HCT116 (cell line): ENCODE measurements at regions not wholly inside any gene's neighbourhood (a gene's known extent, or its start where the extent isn't known, plus 50 kb on each side); places are given as distances from the start of the nearest gene placed in this dataset.

Experiments
- ATAC-seq: fragments of 200-7000 bp; cut with Tn5 transposase; 2 replicates; pipeline ENCODE4 v1.9.1; 2020; ENCODE audit warnings: mild to moderate bottlenecking, moderate library complexity
- BruUV-seq: library from RNA; stranded (reverse); fragments of 400-500 nt; replicated peaks from 2 replicates; lab custom pipeline; 2021; lab: Mats Ljungman, UMichigan
- CTCF ChIA-PET: fragments of 300-600 bp; sonication (Branson Sonifier 250); formaldehyde crosslinking; loops from one replicate; lab custom pipeline; 2021; ENCODE audit warnings: antibody characterized with exemption; lab: Charles Lee
- POLR2A ChIA-PET: fragments of 300-600, 350-600 bp; sonication (Branson Sonifier 250); formaldehyde crosslinking; loops from one replicate; lab custom pipeline; 2021; ENCODE audit warnings: antibody characterized with exemption; lab: Charles Lee
- RAD21 ChIA-PET, 2 experiments: fragments of 300-600 bp; sonication (Branson Sonifier 250); formaldehyde crosslinking; loops; one replicate each; lab custom pipeline; 2023; ENCODE audit warnings: low total read pairs in 2 of 2; ENCODE audit not compliant: uncharacterized antibody in 2 of 2, unreplicated experiment in 2 of 2, low non-redundant PET in 1 of 2; lab: Charles Lee
- DNase-seq: peaks from one replicate; pipeline ENCODE4 v3.0.0-alpha.2; 2010; ENCODE audit warnings: low read depth, low spot score
- H2AFZ ChIP-seq: fragments of 200-600 bp; shearing (Covaris generic), sonication (generic); 2 replicates; pipeline ENCODE4 v1.6.1; 2017; ENCODE audit warnings: low read depth, mixed run types, mixed read lengths, antibody characterized with exemption, low read length; ENCODE audit not compliant: poor library complexity, severe bottlenecking
- H3K27ac ChIP-seq: 2 replicates; pipeline ENCODE4 v1.5.1; 2012; ENCODE audit warnings: low read depth, low read length
- H3K27me3 ChIP-seq: fragments of 200-600 bp; sonication (generic); 2 replicates; pipeline ENCODE4 v1.6.1; 2016; ENCODE audit warnings: mixed run types, low read length, mixed read lengths; ENCODE audit not compliant: insufficient read depth
- H3K36me3 ChIP-seq, 2 experiments: fragments of 200-500 bp in 1 of 2; fragments of 200-600 bp in 1 of 2; sonication (Bioruptor generic) in 1 of 2; sonication (generic) in 1 of 2; 2 replicates each; pipeline versions ENCODE4 v1.5.1 to v1.6.1; 2014 to 2016; ENCODE audit warnings: low read length in 2 of 2, inconsistent platforms in 1 of 2, mixed read lengths in 1 of 2, mixed run types in 1 of 2; ENCODE audit not compliant: insufficient read depth in 2 of 2, control insufficient read depth in 1 of 2
- H3K4me1 ChIP-seq, 2 experiments: fragments of 200-600 bp in 1 of 2; sonication (generic) in 1 of 2; 2 replicates each; pipeline versions ENCODE4 v1.5.1 to v1.6.1; 2012 to 2017; ENCODE audit warnings: low read length in 2 of 2, inconsistent platforms in 1 of 2, mild to moderate bottlenecking in 1 of 2, mixed read lengths in 1 of 2, mixed run types in 1 of 2, moderate library complexity in 1 of 2; ENCODE audit not compliant: insufficient read depth in 2 of 2, control insufficient read depth in 1 of 2
- H3K4me2 ChIP-seq: fragments of 200-600 bp; sonication (generic); 2 replicates; pipeline ENCODE4 v1.6.1; 2017; ENCODE audit warnings: mixed run types, low read length, mixed read lengths
- H3K4me3 ChIP-seq, 2 experiments: fragments of 200-600 bp in 1 of 2; sonication (generic) in 1 of 2; replicated peaks in 1 of 2; 2 replicates each; pipeline ENCODE4 v1.5.1; 2011 to 2016; ENCODE audit warnings: low read length in 2 of 2, control low read depth in 1 of 2, low read depth in 1 of 2, mild to moderate bottlenecking in 1 of 2, mixed read lengths in 1 of 2, mixed run types in 1 of 2
- H3K79me2 ChIP-seq: fragments of 200-600 bp; sonication (generic); 2 replicates; pipeline ENCODE4 v1.6.1; 2017; ENCODE audit warnings: mild to moderate bottlenecking, mixed run types, low read length, moderate library complexity, mixed read lengths; ENCODE audit not compliant: insufficient read depth
- H3K9ac ChIP-seq: fragments of 200-600 bp; sonication (generic); 2 replicates; pipeline ENCODE4 v1.6.1; 2016; ENCODE audit warnings: low read length, mixed read lengths
- H3K9me2 ChIP-seq: fragments of 200-600 bp; sonication (generic), shearing (Covaris generic); 2 replicates; pipeline ENCODE4 v1.6.1; 2017; ENCODE audit warnings: mixed run types, mild to moderate bottlenecking, moderate library complexity; ENCODE audit not compliant: insufficient read depth
- H3K9me3 ChIP-seq, 2 experiments: fragments of 200-500 bp in 1 of 2; fragments of 200-600 bp in 1 of 2; sonication (Bioruptor generic) in 1 of 2; sonication (generic) in 1 of 2; 2 replicates each; pipeline ENCODE4 v1.6.1; 2014 to 2017; ENCODE audit warnings: low read length in 2 of 2, mixed read lengths in 2 of 2, inconsistent platforms in 1 of 2, low read depth in 1 of 2, mild to moderate bottlenecking in 1 of 2, mixed run types in 1 of 2, moderate library complexity in 1 of 2; ENCODE audit not compliant: control insufficient read depth in 1 of 2, insufficient read depth in 1 of 2
- H4K20me1 ChIP-seq: fragments of 200-600 bp; sonication (generic), shearing (Covaris generic); 2 replicates; pipeline ENCODE4 v1.6.1; 2017; ENCODE audit warnings: mixed run types, mild to moderate bottlenecking, moderate library complexity; ENCODE audit not compliant: insufficient read depth
- CBX3 ChIP-seq: IDR thresholded peaks from 2 replicates; pipeline ENCODE4 v1.6.1; 2012; ENCODE audit warnings: low read depth
- EGR1 ChIP-seq: IDR thresholded peaks from 2 replicates; pipeline ENCODE4 v1.6.1; 2012; ENCODE audit warnings: low read depth
- ELF1 ChIP-seq: IDR thresholded peaks from 2 replicates; pipeline ENCODE4 v1.6.1; 2012; ENCODE audit warnings: low read depth, borderline replicate concordance
- EZH2phosphoT487 ChIP-seq: fragments of 200-600 bp; IDR thresholded peaks from 2 replicates; pipeline ENCODE4 v1.6.1; 2018; ENCODE audit warnings: antibody characterized with exemption, borderline replicate concordance
- FOSL1 ChIP-seq: IDR thresholded peaks from 2 replicates; pipeline ENCODE4 v1.6.1; 2012; ENCODE audit warnings: low read depth
- POLR2AphosphoS5 ChIP-seq: IDR thresholded peaks from 2 replicates; pipeline ENCODE4 v1.6.1; 2011; ENCODE audit warnings: mild to moderate bottlenecking, low read depth, low read length, moderate library complexity
- RAD21 ChIP-seq: IDR thresholded peaks from 2 replicates; pipeline ENCODE4 v1.6.1; 2012; ENCODE audit warnings: low read depth, mild to moderate bottlenecking
- SIN3A ChIP-seq: IDR thresholded peaks from 2 replicates; pipeline ENCODE4 v1.6.1; 2012; ENCODE audit warnings: low read depth
- TCF7L2 ChIP-seq: IDR thresholded peaks from 2 replicates; pipeline ENCODE4 v1.7.0; 2011; ENCODE audit warnings: borderline replicate concordance, inconsistent platforms; ENCODE audit not compliant: insufficient read depth, insufficient read length; ENCODE audit errors: extremely low read depth
- YY1 ChIP-seq: IDR thresholded peaks from 2 replicates; pipeline ENCODE4 v1.6.1; 2011; ENCODE audit warnings: low read length, low read depth, moderate library complexity, mild to moderate bottlenecking; ENCODE audit not compliant: insufficient replicate concordance; ENCODE audit errors: extremely low read depth
- intact Hi-C: fragments of 100-400 bp; cut with micrococcal nuclease; formaldehyde crosslinking; loops from 2 replicates; pipeline ENCODE4 v1.10.0; 2022
- TF ChIP-seq, protein P1 (sequence below), 3 experiments: fragments of 200-600 bp in 1 of 3; sonication (generic) in 1 of 3; IDR thresholded peaks in 2 of 3; conservative IDR thresholded peaks in 1 of 3; 2 replicates each; pipeline ENCODE4 v1.5.1; 2012 to 2017; ENCODE audit warnings: low read depth in 2 of 3, low read length in 2 of 3, antibody characterized with exemption in 1 of 3, borderline replicate concordance in 1 of 3, control low read depth in 1 of 3, mild to moderate bottlenecking in 1 of 3, mixed read lengths in 1 of 3, mixed run types in 1 of 3, moderate library complexity in 1 of 3; ENCODE audit not compliant: insufficient read depth in 1 of 3

DNA sequence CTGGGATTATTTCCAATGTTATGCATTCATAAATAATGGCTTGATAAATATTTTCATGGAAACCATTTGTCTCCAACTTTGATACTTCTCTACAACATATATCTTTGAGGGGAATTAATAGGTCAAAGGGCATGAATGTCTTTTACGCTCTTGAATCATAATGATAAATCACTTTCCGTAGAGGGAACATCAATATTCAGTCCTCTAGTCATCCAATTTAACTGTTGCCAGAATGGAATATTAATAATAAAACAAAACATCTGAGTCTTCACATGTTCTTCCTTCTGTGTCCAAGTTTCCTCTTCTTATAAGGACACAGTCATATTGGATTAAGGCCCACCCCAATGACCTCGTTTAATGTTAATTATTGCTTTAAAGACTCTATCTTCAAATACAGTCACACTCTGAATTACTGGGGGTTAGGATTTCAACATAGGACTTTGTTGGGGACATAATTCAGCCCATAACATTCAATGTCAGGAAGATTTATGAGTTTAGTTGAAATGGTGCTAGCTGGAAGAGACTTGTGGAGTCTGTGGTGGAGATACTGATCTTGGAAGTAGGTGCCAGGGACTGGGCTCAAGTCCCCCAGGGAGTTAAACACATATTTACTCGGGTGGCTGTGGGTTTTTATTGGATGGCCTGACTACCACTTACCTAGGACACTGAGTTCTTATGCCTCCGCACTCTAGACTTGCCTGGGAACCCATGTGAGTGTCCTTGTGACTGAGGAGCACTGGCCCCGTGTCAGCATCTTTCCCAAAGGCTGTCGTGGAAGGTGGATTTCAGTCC is 85.0 kb upstream of the SEC11C start (continued):
- TF ChIP-seq EZH2phosphoT487 (no peak), SIN3A (no peak), YY1 (no peak), FOSL1 (no peak), EGR1 (no peak), TCF7L2 (no peak), ELF1 (no peak)

DNA sequence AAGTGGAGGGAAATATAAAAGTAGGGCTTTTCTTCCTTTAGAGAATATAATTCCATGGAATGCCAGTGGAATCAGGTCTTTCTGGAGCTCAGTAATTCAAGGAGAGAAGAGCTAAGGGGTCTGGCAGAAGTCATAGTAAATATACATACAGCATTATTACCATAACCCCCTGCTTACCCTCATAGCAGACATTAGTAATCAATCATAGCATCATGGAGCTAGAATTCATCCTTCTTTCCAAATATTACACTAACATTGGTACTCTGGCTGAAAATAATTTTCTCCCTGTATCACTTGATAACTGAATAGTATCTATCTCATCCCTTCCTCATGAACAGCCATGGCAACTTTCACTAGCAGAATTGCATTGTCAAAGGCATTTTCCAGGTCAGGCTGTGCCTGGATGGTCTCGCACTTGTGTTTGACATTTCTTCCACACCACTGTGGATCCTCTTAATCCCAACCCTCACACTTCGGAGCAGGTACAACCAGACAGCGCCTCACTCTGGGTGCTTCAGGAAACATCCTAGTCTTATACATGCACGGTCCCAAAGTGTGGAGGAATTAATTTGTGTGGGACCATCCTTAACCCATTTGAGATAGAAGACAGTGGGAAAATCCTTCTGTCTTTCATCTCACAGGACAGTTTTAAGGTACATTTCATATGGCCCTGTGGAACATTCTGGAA is 84.2 kb upstream of the SEC11C start:
- no peaks in the 10 kb centered on the region for H3K4me1 ChIP-seq
- no TSS peak for BruUV-seq
- DNase-seq (no peak), ATAC-seq (peak; percentile 71)
- no peaks in the 10 kb centered on the region for H3K36me3 ChIP-seq
- TF ChIP-seq CBX3 (no peak), POLR2AphosphoS5 (no peak), RAD21 (peak; percentile 64)
- TF ChIP-seq, protein P1, sequence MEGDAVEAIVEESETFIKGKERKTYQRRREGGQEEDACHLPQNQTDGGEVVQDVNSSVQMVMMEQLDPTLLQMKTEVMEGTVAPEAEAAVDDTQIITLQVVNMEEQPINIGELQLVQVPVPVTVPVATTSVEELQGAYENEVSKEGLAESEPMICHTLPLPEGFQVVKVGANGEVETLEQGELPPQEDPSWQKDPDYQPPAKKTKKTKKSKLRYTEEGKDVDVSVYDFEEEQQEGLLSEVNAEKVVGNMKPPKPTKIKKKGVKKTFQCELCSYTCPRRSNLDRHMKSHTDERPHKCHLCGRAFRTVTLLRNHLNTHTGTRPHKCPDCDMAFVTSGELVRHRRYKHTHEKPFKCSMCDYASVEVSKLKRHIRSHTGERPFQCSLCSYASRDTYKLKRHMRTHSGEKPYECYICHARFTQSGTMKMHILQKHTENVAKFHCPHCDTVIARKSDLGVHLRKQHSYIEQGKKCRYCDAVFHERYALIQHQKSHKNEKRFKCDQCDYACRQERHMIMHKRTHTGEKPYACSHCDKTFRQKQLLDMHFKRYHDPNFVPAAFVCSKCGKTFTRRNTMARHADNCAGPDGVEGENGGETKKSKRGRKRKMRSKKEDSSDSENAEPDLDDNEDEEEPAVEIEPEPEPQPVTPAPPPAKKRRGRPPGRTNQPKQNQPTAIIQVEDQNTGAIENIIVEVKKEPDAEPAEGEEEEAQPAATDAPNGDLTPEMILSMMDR (IDR thresholded peaks at IDR 0.05 in 2 of 3, conservative IDR thresholded peaks at IDR 0.05 in 1 of 3; ENCODE audit: borderline replicate concordance in 1 of 3, insufficient read depth in 1 of 3, low read depth in 2 of 3, low read length in 2 of 3): peak; percentile 34 to 59 (median 41); a peak in 5 of 6 replicates
- POLR2A ChIA-PET: no interaction called here
- H3K27me3 ChIP-seq: peaks cover 31% of the 10 kb centered on the region; the same call in 1 of the 2 replicates
- H3K4me3 ChIP-seq: no peak overlapping the region
- CTCF ChIA-PET: interaction anchor here (1.0 to 1.2 kb wide), 5 partner anchors 8 to 285 kb away, joined by 3 to 7 read pairs (median 4); no protein-coding TSS in a partner anchor
- no peak overlapping the region for H3K27ac ChIP-seq
- H2AFZ ChIP-seq: no peak overlapping the region
- no peaks in the 10 kb centered on the region for H4K20me1 ChIP-seq
- RAD21 ChIA-PET: no interaction called here
- no peak overlapping the region for H3K4me2 ChIP-seq
- no peaks in the 10 kb centered on the region for H3K9me2 ChIP-seq
- H3K79me2 ChIP-seq: no peaks in the 10 kb centered on the region
- no peak overlapping the region for H3K9ac ChIP-seq
- H3K9me3 ChIP-seq: no peaks in the 10 kb centered on the region
- intact Hi-C loops: no loop called here
